NCI-H2196 treated with DMSO at 0.1 percent for 48 hours (cell line): ENCODE measurements at regions not wholly inside any gene's neighbourhood (a gene's known extent, or its start where the extent isn't known, plus 50 kb on each side); places are given as distances from the start of the nearest gene placed in this dataset.

Experiments used
- DNase-seq: peaks from one replicate; lab custom pipeline; 2025; ENCODE audit not compliant: unreplicated experiment; lab: John Stamatoyannopoulos, UW

GRCh38 chr9:121550041-121550440, 50.4 kb upstream of the GGTA1 start:
- no peak for DNase-seq

- peak; percentile 71 for DNase-seq
Observed at GRCh38 chr9:121550569-121551512, 51.2 kb upstream of the GGTA1 start.

GRCh38 chr9:121551985-121552753, 52.5 kb upstream of the GGTA1 start:
- no peak for DNase-seq

GRCh38 chr9:121556082-121556481, 56.4 kb upstream of the GGTA1 start:
- peak; percentile 20 for DNase-seq

GRCh38 chr9:121556580-121556979, 56.9 kb upstream of the GGTA1 start:
- DNase-seq: no peak

GRCh38 chr9:121557581-121558447, 58.2 kb upstream of the GGTA1 start:
- DNase-seq: peak; percentile 15

GRCh38 chr9:121558473-121558872, 58.8 kb upstream of the GGTA1 start:
- no peak for DNase-seq

GRCh38 chr9:121559183-121559582, 59.5 kb upstream of the GGTA1 start:
- DNase-seq: no peak

- DNase-seq: no peak
Observed at GRCh38 chr9:121560921-121561320, 61.3 kb upstream of the GGTA1 start.

GRCh38 chr9:121561385-121562222, 62.0 kb upstream of the GGTA1 start:
- no peak for DNase-seq

GRCh38 chr9:121562301-121562700, 62.7 kb upstream of the GGTA1 start:
- no peak for DNase-seq

GRCh38 chr9:121563425-121563824, 63.8 kb upstream of the GGTA1 start:
- DNase-seq: no peak

- no peak for DNase-seq
Observed at GRCh38 chr9:121563881-121564460, 64.3 kb upstream of the GGTA1 start.

- DNase-seq: no peak
Observed at GRCh38 chr9:121564504-121565260, 65.0 kb upstream of the GGTA1 start.

GRCh38 chr9:121566481-121567465, 67.1 kb upstream of the GGTA1 start:
- DNase-seq: no peak

- no peak for DNase-seq
Observed at GRCh38 chr9:121567500-121568342, 68.1 kb upstream of the GGTA1 start.
